ENCODE measurements at regions not wholly inside any gene's neighbourhood (a gene's known extent, or its start where the extent isn't known, plus 50 kb on each side); places are given as distances from the start of the nearest gene placed in this dataset.

DNA sequence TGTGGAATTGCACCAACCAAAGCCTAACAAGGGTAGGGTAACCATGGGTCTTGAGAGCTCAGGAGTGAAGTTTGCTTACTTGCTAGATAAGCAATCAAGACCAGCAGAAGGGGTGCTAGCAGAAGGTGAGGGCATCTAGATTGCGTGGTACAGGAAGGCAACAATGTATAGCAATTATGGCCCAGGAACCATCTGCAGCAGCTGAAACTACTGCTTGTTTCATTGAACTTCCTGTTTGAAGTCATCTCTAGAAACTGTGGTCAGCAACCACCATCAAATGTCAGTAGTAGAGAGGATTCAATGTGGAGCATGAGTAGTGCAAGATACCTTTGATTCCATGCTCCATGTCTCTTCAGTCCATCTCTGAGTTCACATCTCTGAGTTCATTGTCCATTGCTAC lies 462.1 kb upstream of the GRAMD2B start:
- no peak for DNase-seq
- CTCF ChIA-PET = no interaction called here
- Mint-ChIP-seq H3K9me3 (ENCODE audit: low read depth, unreplicated experiment) (no peaks in the 10 kb centered on the region), H3K36me3 (ENCODE audit: insufficient read depth, unreplicated experiment) (no peaks in the 10 kb centered on the region), H3K4me3 (ENCODE audit: low read depth, unreplicated experiment) (no peak overlapping the region), H3K4me1 (ENCODE audit: low read depth, unreplicated experiment) (no peaks in the 10 kb centered on the region), H3K27ac (ENCODE audit: unreplicated experiment) (no peak overlapping the region), H3K27me3 (ENCODE audit: unreplicated experiment) (no peaks in the 10 kb centered on the region)
- no TSS peak for BruUV-seq (replicated peaks)
- intact Hi-C loops (cut with micrococcal nuclease; ENCODE audit: unreplicated experiment) = no loop called here
- TF ChIP-seq CTCF (IDR thresholded peaks at IDR 0.05; ENCODE audit: unreplicated experiment) = no peak

DNA sequence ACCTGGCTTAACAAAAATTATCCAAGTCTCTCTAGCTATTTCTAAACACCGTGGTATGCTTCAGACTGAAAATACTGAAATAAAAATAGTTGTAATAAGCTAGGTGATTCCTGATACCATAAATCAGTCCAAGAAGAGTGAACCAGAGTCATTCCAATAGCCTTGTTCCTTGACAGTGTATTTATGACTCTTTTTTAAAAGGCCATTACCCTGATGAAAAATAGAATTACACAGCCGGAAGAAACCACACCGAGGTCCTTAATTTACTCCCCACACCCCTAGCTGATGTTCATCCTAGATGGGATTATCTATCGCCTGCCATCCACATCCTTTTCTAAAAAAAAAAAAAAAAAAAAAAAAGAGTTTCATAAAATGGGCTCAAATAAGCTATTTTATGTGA lies 457.6 kb upstream of the GRAMD2B start:
- Mint-ChIP-seq H3K9me3 (ENCODE audit: low read depth, unreplicated experiment) (no peaks in the 10 kb centered on the region), H3K4me3 (ENCODE audit: low read depth, unreplicated experiment) (no peak overlapping the region), H3K27ac (ENCODE audit: unreplicated experiment) (no peak overlapping the region), H3K27me3 (ENCODE audit: unreplicated experiment) (no peaks in the 10 kb centered on the region), H3K4me1 (ENCODE audit: low read depth, unreplicated experiment) (no peaks in the 10 kb centered on the region), H3K36me3 (ENCODE audit: insufficient read depth, unreplicated experiment) (no peaks in the 10 kb centered on the region)
- DNase-seq = no peak
- no TSS peak for BruUV-seq (replicated peaks)
- CTCF ChIA-PET = no interaction called here
- TF ChIP-seq CTCF (IDR thresholded peaks at IDR 0.05; ENCODE audit: unreplicated experiment) = no peak
- intact Hi-C loops (cut with micrococcal nuclease; ENCODE audit: unreplicated experiment) = no loop called here

DNA sequence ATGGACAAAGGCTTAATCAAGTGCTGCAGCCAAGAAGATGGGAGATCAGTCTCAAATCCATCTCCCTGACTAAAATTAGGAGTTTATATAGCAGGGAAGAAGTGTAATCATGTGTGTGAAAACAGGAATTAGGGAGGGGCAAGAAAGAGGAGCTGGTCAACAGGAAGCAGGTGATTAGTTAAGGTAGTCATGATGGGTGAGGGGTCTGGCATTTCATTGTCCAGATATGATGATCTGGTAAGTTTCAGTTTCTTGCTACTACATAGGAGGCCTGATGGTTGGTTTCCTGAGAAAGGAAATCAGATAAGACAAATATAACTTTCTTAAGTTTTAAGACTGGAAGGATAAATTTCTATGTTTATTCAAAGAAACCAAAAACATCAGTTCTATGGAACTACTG lies 455.6 kb upstream of the GRAMD2B start:
- no TSS peak for BruUV-seq (replicated peaks)

DNA sequence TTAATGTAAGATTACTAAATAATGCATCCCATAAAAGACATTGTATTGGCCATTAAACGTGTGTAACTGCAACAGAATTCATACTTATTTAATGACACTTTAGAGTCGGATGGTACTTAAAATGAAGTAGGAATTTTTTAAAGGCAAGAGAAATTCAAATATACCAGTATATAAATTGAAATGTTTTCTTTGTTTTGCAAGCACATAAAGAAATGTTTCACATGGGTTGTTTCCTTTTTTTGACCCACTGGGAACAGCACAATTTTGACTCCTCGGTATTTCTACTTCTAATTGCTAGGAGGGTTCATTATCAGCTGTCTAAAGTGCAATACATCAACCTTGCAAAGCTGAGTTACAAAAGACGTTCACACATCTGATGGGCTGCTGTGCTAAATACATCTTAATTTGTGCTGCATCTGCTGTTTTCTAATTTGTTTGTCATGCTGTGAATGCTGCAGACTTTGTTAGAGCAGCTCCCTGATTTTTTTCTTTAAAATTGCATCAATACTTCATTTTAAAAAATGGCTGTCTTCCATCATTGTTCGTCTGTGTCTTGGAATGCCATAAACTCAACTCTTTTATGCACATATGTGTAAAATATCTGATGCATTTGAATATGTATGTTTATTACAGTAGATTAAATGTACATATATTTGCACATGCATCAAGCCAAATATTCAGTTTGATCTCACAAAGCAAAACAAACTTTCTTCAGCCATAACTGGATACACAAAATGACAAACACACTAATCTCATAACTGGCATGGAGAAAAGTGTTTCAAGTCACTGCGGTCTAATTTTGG lies 454.0 kb upstream of the GRAMD2B start:
- Mint-ChIP-seq H3K4me3 (ENCODE audit: low read depth, unreplicated experiment) (no peak overlapping the region), H3K9me3 (ENCODE audit: low read depth, unreplicated experiment) (no peaks in the 10 kb centered on the region), H3K27ac (ENCODE audit: unreplicated experiment) (no peak overlapping the region), H3K27me3 (ENCODE audit: unreplicated experiment) (no peaks in the 10 kb centered on the region), H3K4me1 (ENCODE audit: low read depth, unreplicated experiment) (no peaks in the 10 kb centered on the region), H3K36me3 (ENCODE audit: insufficient read depth, unreplicated experiment) (no peaks in the 10 kb centered on the region)
- TF ChIP-seq CTCF (IDR thresholded peaks at IDR 0.05; ENCODE audit: unreplicated experiment) = no peak
- intact Hi-C loops (cut with micrococcal nuclease; ENCODE audit: unreplicated experiment) = no loop called here
- no peak for DNase-seq
- no TSS peak for BruUV-seq (replicated peaks)
- CTCF ChIA-PET = no interaction called here

More for the DNA sequence above, 455.6 kb upstream of the GRAMD2B start:
- intact Hi-C loops (cut with micrococcal nuclease; ENCODE audit: unreplicated experiment) = no loop called here
- no peak for DNase-seq
- H3K27ac Mint-ChIP-seq (ENCODE audit: unreplicated experiment) = no peak overlapping the region
- no peaks in the 10 kb centered on the region for H3K4me1 Mint-ChIP-seq (ENCODE audit: low read depth, unreplicated experiment)
- CTCF ChIA-PET = no interaction called here
- H3K36me3 Mint-ChIP-seq (ENCODE audit: insufficient read depth, unreplicated experiment) = no peaks in the 10 kb centered on the region
- H3K27me3 Mint-ChIP-seq (ENCODE audit: unreplicated experiment) = no peaks in the 10 kb centered on the region
- no peak overlapping the region for H3K4me3 Mint-ChIP-seq (ENCODE audit: low read depth, unreplicated experiment)
- no peaks in the 10 kb centered on the region for H3K9me3 Mint-ChIP-seq (ENCODE audit: low read depth, unreplicated experiment)
- no peak for TF ChIP-seq CTCF (IDR thresholded peaks at IDR 0.05; ENCODE audit: unreplicated experiment)
